GM18873 (cell line): ENCODE measurements at regions not wholly inside any gene's neighbourhood (a gene's known extent, or its start where the extent isn't known, plus 50 kb on each side); places are given as distances from the start of the nearest gene placed in this dataset.

Experiments used
- ATAC-seq: cut with Tn5 transposase; IDR thresholded peaks from one replicate; pipeline ENCODE4 v1.9.1; 2021; ENCODE audit warnings: mild to moderate bottlenecking, moderate library complexity, moderate number of reproducible peaks; ENCODE audit not compliant: unreplicated experiment, low FRiP score

- no peak for ATAC-seq
Observed at GRCh38 chr6:88263591-88263990, 97.4 kb upstream of the CNR1 start.

DNA sequence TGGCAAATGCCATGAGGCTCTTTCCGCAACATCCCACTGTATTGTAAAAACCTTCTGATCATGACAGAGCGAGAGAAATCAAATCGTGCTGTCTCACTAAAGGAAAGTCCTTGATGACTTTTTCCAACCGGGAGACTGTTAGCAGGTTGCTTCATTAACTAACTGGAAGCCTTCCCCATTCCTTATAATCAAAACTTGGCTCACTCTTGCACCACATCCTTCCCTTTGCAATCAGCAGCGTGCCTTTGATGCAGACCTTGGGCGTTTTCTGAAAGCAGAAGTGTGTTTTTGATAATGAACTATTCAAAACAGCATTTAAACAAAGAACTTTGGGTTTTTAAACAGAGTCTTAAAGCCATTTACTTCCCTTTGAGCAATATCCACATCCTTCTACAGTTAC, 96.2 kb upstream of the CNR1 start:
- no peak for ATAC-seq

DNA sequence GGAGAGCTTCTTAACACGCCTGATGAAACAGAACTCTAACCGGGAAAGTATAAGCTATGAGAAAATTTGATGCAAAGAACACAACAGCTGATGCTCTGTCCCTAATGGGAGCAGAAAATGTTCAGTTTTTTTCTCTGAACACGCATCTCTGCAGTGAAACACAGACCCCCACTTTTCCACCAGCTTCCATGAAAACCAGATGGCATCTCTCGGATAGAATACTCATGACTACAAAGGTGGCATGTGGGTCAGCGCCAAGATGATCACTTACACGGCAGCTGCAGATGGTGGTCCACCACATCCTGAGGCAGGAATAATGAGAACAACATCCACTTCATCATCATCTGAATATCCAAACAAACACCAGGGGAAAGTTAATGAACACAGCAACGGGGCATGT, 85.2 kb upstream of the CNR1 start:
- ATAC-seq, result no peak

GRCh38 chr6:88248709-88249321, 82.7 kb upstream of the CNR1 start:
- ATAC-seq, result no peak

GRCh38 chr6:88246654-88247053, 80.5 kb upstream of the CNR1 start:
- no peak for ATAC-seq

DNA sequence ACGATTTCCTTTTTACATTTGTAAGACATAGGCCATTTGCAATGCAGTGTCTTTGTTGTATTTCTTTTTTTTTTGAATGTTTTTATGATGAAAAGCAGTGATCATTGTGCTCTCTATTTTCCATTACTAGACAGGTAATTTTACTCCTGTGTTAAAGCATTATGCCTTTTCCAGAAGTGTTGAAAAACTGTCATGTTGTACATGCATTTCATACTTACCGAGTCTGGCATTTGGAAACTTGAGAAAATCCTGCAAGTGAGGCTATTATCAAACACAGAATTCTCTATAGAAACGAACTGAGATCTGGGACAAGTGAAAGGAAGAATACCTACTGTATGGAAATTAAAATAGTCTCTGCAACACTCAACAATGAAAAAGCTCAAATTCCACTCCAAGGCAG, 78.6 kb upstream of the CNR1 start:
- no peak for ATAC-seq

DNA sequence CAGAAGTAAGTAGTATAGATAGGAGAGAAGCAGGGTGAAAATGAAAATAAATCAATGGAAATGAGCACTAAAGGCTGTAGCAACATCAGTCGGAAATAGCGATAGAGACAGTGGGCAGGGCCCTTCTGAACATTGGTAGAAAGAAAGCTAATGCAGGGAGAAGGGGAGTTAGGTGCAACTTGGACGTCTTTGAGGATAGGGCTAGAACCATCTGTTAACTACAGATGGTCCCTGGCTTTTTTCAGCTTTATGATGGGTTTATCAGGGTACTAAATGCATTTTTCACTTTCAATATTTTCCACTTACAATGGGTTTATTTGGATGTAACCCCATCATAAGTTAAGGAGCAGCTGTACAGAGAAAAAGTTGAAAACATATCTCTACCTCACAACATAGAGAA, 72.8 kb upstream of the CNR1 start:
- ATAC-seq, result no peak

DNA sequence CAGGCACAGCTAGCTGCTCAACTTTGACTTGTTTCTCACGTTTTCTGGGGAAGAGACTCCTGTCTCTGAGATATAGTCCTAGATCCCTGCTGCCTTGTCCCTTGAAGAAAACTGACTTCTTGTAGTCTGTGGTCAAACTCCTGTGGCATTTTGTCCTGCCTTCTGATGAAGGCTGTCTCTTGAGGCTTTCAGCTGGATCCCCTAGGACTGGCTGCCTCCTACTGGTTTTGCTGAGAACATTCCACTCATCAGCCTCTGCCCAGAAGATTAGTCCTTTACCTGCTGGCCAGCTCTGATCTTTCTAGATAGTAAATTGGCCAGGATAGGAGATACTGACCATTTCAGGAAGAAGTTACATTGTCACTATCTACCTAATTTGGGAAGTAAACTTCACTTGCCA, 71.9 kb upstream of the CNR1 start:
- ATAC-seq, result peak; percentile 71

GRCh38 chr6:88236612-88237360, 70.6 kb upstream of the CNR1 start:
- ATAC-seq, result no peak

DNA sequence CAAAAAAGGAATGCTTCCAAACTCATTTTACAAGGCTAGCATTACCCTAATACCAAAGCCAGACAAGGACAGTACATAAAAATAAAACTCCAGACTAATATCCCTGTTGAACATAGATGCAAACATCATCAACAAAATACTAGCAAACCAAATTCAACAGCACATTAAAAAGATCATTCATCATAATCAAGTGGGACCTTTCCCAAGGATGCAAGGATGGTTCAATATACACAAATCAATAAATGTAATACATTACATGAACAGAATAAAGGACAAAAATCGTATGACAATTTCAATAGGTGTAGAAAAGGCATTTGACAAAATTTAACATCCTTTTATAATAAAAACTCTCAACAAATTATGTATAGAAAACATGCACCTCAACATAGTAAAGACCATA, 66.6 kb upstream of the CNR1 start:
- no peak for ATAC-seq

DNA sequence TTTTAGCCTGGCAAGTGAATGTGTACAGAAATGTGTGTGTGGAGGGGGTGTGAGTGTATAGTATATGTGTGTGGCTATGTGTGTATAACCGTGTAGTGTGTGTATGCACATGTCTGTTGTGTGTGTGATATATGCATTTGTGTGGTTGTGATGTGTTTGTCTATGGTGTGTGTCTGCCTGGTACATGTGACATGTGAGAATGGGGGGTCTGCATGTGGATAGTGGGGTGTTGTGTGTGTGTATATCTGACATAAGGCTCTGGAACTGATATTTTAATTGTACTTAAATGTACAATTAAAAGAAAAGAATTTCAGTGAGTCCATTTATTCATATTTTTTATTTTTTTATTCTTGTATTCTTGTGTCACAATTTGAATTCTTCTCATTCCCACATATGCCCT, 57.2 kb upstream of the CNR1 start:
- no peak for ATAC-seq

GRCh38 chr6:88220493-88220892, 54.3 kb upstream of the CNR1 start:
- no peak for ATAC-seq

DNA sequence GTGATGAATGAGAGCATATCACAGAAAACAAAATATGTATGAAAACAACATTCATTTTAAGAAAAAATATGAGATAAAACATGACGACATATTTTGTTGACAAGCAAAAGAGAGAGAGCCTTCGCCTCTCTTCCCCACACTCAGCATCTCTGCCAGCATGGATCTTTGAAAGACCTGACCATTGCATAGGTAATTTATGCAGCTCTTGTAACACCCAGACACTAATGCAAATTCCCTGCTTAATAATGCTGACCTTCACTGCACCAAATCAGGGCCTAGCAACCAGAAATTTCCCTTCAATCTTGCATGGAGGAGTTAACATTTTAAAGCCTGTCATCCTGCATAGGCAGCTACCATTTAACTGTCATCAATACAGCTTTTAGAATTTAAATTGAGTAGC, 50.0 kb upstream of the CNR1 start:
- ATAC-seq, result no peak
